Panc1 (cell line): ENCODE measurements at regions not wholly inside any gene's neighbourhood (a gene's known extent, or its start where the extent isn't known, plus 50 kb on each side); places are given as distances from the start of the nearest gene placed in this dataset.

Experiments used
- TF ChIP-seq, protein P1 (sequence below), 2 experiments: IDR thresholded peaks; 2 replicates each; pipeline ENCODE4 v1.6.1; 2011 to 2012; ENCODE audit warnings: low read depth in 2 of 2, control low read depth in 1 of 2, low read length in 1 of 2, mild to moderate bottlenecking in 1 of 2, moderate library complexity in 1 of 2; ENCODE audit not compliant: insufficient read depth in 1 of 2
- TF ChIP-seq, protein P2 (sequence below): fragments of 450-650 bp; IDR thresholded peaks from 2 replicates; pipeline ENCODE4 v1.5.1; 2017; ENCODE audit warnings: mild to moderate bottlenecking

DNA sequence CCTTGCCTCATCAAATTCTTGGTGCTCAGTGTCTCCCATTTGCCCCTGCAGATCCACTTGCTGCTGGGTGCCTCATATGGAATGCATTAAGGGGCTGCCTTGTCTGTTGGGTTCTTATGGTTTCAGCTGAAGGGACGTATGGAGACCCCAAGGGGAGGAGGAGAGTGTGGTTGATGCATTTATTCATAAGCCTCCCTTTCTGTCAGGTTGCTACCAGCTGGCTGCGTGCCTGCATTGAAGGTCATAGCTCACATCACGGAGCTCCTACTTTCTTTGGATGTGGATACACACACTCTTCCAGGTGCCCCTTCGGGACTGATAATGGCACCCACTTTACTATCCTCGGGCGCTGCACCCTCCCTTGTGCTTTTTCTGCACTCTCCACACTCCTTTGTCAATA is 377.9 kb downstream of the SLC4A3 start:
- TF ChIP-seq, protein P1, sequence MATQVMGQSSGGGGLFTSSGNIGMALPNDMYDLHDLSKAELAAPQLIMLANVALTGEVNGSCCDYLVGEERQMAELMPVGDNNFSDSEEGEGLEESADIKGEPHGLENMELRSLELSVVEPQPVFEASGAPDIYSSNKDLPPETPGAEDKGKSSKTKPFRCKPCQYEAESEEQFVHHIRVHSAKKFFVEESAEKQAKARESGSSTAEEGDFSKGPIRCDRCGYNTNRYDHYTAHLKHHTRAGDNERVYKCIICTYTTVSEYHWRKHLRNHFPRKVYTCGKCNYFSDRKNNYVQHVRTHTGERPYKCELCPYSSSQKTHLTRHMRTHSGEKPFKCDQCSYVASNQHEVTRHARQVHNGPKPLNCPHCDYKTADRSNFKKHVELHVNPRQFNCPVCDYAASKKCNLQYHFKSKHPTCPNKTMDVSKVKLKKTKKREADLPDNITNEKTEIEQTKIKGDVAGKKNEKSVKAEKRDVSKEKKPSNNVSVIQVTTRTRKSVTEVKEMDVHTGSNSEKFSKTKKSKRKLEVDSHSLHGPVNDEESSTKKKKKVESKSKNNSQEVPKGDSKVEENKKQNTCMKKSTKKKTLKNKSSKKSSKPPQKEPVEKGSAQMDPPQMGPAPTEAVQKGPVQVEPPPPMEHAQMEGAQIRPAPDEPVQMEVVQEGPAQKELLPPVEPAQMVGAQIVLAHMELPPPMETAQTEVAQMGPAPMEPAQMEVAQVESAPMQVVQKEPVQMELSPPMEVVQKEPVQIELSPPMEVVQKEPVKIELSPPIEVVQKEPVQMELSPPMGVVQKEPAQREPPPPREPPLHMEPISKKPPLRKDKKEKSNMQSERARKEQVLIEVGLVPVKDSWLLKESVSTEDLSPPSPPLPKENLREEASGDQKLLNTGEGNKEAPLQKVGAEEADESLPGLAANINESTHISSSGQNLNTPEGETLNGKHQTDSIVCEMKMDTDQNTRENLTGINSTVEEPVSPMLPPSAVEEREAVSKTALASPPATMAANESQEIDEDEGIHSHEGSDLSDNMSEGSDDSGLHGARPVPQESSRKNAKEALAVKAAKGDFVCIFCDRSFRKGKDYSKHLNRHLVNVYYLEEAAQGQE (IDR thresholded peaks at IDR 0.05; ENCODE audit: insufficient read depth in 1 of 2, low read depth in 2 of 2, low read length in 1 of 2) = no peak
- TF ChIP-seq, protein P2, sequence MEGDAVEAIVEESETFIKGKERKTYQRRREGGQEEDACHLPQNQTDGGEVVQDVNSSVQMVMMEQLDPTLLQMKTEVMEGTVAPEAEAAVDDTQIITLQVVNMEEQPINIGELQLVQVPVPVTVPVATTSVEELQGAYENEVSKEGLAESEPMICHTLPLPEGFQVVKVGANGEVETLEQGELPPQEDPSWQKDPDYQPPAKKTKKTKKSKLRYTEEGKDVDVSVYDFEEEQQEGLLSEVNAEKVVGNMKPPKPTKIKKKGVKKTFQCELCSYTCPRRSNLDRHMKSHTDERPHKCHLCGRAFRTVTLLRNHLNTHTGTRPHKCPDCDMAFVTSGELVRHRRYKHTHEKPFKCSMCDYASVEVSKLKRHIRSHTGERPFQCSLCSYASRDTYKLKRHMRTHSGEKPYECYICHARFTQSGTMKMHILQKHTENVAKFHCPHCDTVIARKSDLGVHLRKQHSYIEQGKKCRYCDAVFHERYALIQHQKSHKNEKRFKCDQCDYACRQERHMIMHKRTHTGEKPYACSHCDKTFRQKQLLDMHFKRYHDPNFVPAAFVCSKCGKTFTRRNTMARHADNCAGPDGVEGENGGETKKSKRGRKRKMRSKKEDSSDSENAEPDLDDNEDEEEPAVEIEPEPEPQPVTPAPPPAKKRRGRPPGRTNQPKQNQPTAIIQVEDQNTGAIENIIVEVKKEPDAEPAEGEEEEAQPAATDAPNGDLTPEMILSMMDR = no peak
